Natural killer cell (primary cell): ENCODE measurements at regions not wholly inside any gene's neighbourhood (a gene's known extent, or its start where the extent isn't known, plus 50 kb on each side); places are given as distances from the start of the nearest gene placed in this dataset.

Experiments
- ATAC-seq, 3 donors: fragments of 150-1000 bp in 2 of 3; fragments of 200-7000 bp in 1 of 3; cut with Tn5 transposase; 1 replicate in 1 of 3; 2 replicates in 2 of 3; pipeline ENCODE4 v1.10.0; 2021; ENCODE audit warnings: mild to moderate bottlenecking in 2 of 3, moderate library complexity in 2 of 3
- DNase-seq, 2 donors: peaks; one replicate each; pipeline versions ENCODE4 v3.0.0 to v3.0.0-alpha.2; 2013 to 2021; ENCODE audit warnings: mixed read lengths in 1 of 2
- H3K27ac ChIP-seq: one replicate; pipeline ENCODE4 v1.5.1; 2013; ENCODE audit warnings: mild to moderate bottlenecking, low read length
- H3K27me3 ChIP-seq: one replicate; pipeline ENCODE4 v1.6.1; 2013; ENCODE audit warnings: low read length; ENCODE audit not compliant: control insufficient read depth, insufficient read depth
- H3K36me3 ChIP-seq: one replicate; pipeline ENCODE4 v1.6.1; 2013; ENCODE audit warnings: low read length; ENCODE audit not compliant: control insufficient read depth, insufficient read depth
- H3K4me1 ChIP-seq: one replicate; pipeline ENCODE4 v1.6.1; 2013; ENCODE audit warnings: low read length; ENCODE audit not compliant: control insufficient read depth, insufficient read depth
- H3K4me3 ChIP-seq: one replicate; pipeline ENCODE4 v1.5.1; 2013; ENCODE audit warnings: low read length
- H3K9me3 ChIP-seq: one replicate; pipeline ENCODE4 v1.6.1; 2013; ENCODE audit warnings: low read length; ENCODE audit not compliant: control insufficient read depth, insufficient read depth
- H3K27ac Mint-ChIP-seq, 2 donors: one replicate each; pipeline ENCODE4 v1.8.0; 2022; ENCODE audit warnings: mild to moderate bottlenecking in 2 of 2, mixed read lengths in 2 of 2, moderate library complexity in 1 of 2
- H3K27me3 Mint-ChIP-seq, 2 donors: one replicate each; pipeline ENCODE4 v1.8.0; 2022; ENCODE audit warnings: low read depth in 2 of 2, mixed read lengths in 2 of 2
- H3K36me3 Mint-ChIP-seq: one replicate; pipeline ENCODE4 v1.8.0; 2022; ENCODE audit warnings: mixed read lengths
- H3K4me1 Mint-ChIP-seq, 2 donors: one replicate each; pipeline ENCODE4 v1.8.0; 2022; ENCODE audit warnings: mixed read lengths in 2 of 2
- H3K4me3 Mint-ChIP-seq: one replicate; pipeline ENCODE4 v1.8.0; 2022; ENCODE audit warnings: mild to moderate bottlenecking, moderate library complexity, mixed read lengths
- H3K9me3 Mint-ChIP-seq, 2 donors: one replicate each; pipeline ENCODE4 v1.8.0; 2022; ENCODE audit warnings: mixed read lengths in 2 of 2
- CTCF ChIP-seq: fragments of 200-600 bp; IDR thresholded peaks from one replicate; pipeline ENCODE4 v1.8.0; 2022; ENCODE audit warnings: antibody characterized with exemption
- WGBS: methylation state at CpG from one replicate; pipeline ENCODE4 v1.1.7; 2013; ENCODE audit warnings: missing lambda C conversion rate; ENCODE audit not compliant: insufficient coverage; 5-methylcytosine and 5-hydroxymethylcytosine counted together
- intact Hi-C: fragments of 100-400 bp; cut with micrococcal nuclease; formaldehyde crosslinking; loops from one replicate; pipeline ENCODE4 v1.14.2; 2022

- Mint-ChIP-seq H3K27ac (no peak overlapping the region), H3K27me3 (no peaks in the 10 kb centered on the region), H3K36me3 (peaks cover 11% of the 10 kb centered on the region), H3K4me3 (no peak overlapping the region), H3K9me3 (peaks cover 22 to 23% of the 10 kb centered on the region in 2 donors), H3K4me1 (no peaks in the 10 kb centered on the region)
- no peaks in the 10 kb centered on the region for H3K4me1 ChIP-seq
- DNase-seq (no peak), ATAC-seq (no peak)
- H3K27ac ChIP-seq = no peak overlapping the region
- no peaks in the 10 kb centered on the region for H3K36me3 ChIP-seq
- 31% methylated on average over 3 of the region's 3 CpGs for WGBS
- H3K27me3 ChIP-seq = no peaks in the 10 kb centered on the region
- intact Hi-C loops = no loop called here
- H3K4me3 ChIP-seq = no peak overlapping the region
- TF ChIP-seq CTCF = no peak
- H3K9me3 ChIP-seq = peaks cover 2% of the 10 kb centered on the region
These were observed 381.7 kb downstream of the AASDHPPT start for GRCh38 chr11:106459135-106459534.

GRCh38 chr11:106461148-106461691 is 383.8 kb downstream of the AASDHPPT start:
- H3K27ac ChIP-seq = no peak overlapping the region
- no peaks in the 10 kb centered on the region for H3K27me3 ChIP-seq
- peaks cover 14 to 27% of the 10 kb centered on the region in 2 donors for H3K9me3 Mint-ChIP-seq
- H3K4me1 Mint-ChIP-seq = no peaks in the 10 kb centered on the region
- H3K9me3 ChIP-seq = peaks cover 2% of the 10 kb centered on the region
- TF ChIP-seq CTCF = no peak
- peaks cover 16% of the 10 kb centered on the region for H3K36me3 Mint-ChIP-seq
- no peak overlapping the region for H3K4me3 ChIP-seq
- DNase-seq (no peak), ATAC-seq (no peak)
- WGBS = 61% methylated on average over 4 of the region's 5 CpGs
- H3K27ac Mint-ChIP-seq = no peak overlapping the region
- no peaks in the 10 kb centered on the region for H3K36me3 ChIP-seq
- H3K4me3 Mint-ChIP-seq = no peak overlapping the region
- intact Hi-C loops = no loop called here
- no peaks in the 10 kb centered on the region for H3K4me1 ChIP-seq
- H3K27me3 Mint-ChIP-seq = no peaks in the 10 kb centered on the region

- WGBS = 68% methylated on average over 3 of the region's 4 CpGs
- intact Hi-C loops = no loop called here
- no peaks in the 10 kb centered on the region for H3K27me3 ChIP-seq
These were observed 384.5 kb downstream of the AASDHPPT start for GRCh38 chr11:106461839-106462545.

More at GRCh38 chr11:106461839-106462545, 384.5 kb downstream of the AASDHPPT start:
- ATAC-seq (no peak), DNase-seq (no peak)
- Histone ChIP-seq H3K4me3 (no peak overlapping the region), H3K36me3 (no peaks in the 10 kb centered on the region), H3K27ac (no peak overlapping the region), H3K4me1 (no peaks in the 10 kb centered on the region), H3K9me3 (no peaks in the 10 kb centered on the region)
- Mint-ChIP-seq H3K4me1 (no peaks in the 10 kb centered on the region), H3K4me3 (no peak overlapping the region), H3K36me3 (peaks cover 16% of the 10 kb centered on the region), H3K27me3 (no peaks in the 10 kb centered on the region), H3K27ac (no peak overlapping the region), H3K9me3 (peaks cover 14 to 27% of the 10 kb centered on the region in 2 donors)
- TF ChIP-seq CTCF = no peak
